ENCODE measurements at regions not wholly inside any gene's neighbourhood (a gene's known extent, or its start where the extent isn't known, plus 50 kb on each side); places are given as distances from the start of the nearest gene placed in this dataset.

GRCh38 chr11:114925591-114925990, 247.3 kb downstream of the NXPE2 start:
- ChIA-PET POLR2A (ENCODE audit: low non-redundant PET) (no interaction called here), CTCF (no interaction called here)
- no peak for TF ChIP-seq CTCF (conservative IDR thresholded peaks at IDR 0.05; ENCODE audit: low read depth)
- no peak overlapping the region for H3K27ac ChIP-seq
- DNase-seq (ENCODE audit: low spot score), result no peak

- no peak for TF ChIP-seq CTCF (conservative IDR thresholded peaks at IDR 0.05; ENCODE audit: low read depth)
- ChIA-PET POLR2A (ENCODE audit: low non-redundant PET) (no interaction called here), CTCF (no interaction called here)
- no peak overlapping the region for H3K27ac ChIP-seq
- no peak for DNase-seq (ENCODE audit: low spot score)
These were observed 250.0 kb downstream of the NXPE2 start for GRCh38 chr11:114928260-114928870.

GRCh38 chr11:114929351-114930000, 251.1 kb downstream of the NXPE2 start:
- ChIA-PET CTCF (no interaction called here), POLR2A (ENCODE audit: low non-redundant PET) (no interaction called here)
- TF ChIP-seq CTCF (conservative IDR thresholded peaks at IDR 0.05; ENCODE audit: low read depth), result no peak
- no peak overlapping the region for H3K27ac ChIP-seq
- no peak for DNase-seq (ENCODE audit: low spot score)

GRCh38 chr11:114938799-114939198, 260.5 kb downstream of the NXPE2 start:
- DNase-seq (ENCODE audit: low spot score), result no peak
- CTCF ChIA-PET, result no interaction called here
- POLR2A ChIA-PET (ENCODE audit: low non-redundant PET), result no interaction called here
- TF ChIP-seq CTCF (conservative IDR thresholded peaks at IDR 0.05; ENCODE audit: low read depth), result no peak
- no peak overlapping the region for H3K27ac ChIP-seq

GRCh38 chr11:114942207-114942606, 263.9 kb downstream of the NXPE2 start:
- ChIA-PET POLR2A (ENCODE audit: low non-redundant PET) (no interaction called here), CTCF (interaction anchor here (0.6 kb wide), 1 partner anchor 101 kb away, joined by 3 read pairs; no protein-coding TSS in a partner anchor)
- TF ChIP-seq CTCF (conservative IDR thresholded peaks at IDR 0.05; ENCODE audit: low read depth), result no peak
- no peak overlapping the region for H3K27ac ChIP-seq
- no peak for DNase-seq (ENCODE audit: low spot score)

GRCh38 chr11:114949614-114950351, 271.5 kb downstream of the NXPE2 start:
- ChIA-PET CTCF (interaction anchor here (0.5 to 0.6 kb wide), 2 partner anchors 32 to 57 kb away, joined by 4 to 9 read pairs; no protein-coding TSS in a partner anchor), POLR2A (ENCODE audit: low non-redundant PET) (no interaction called here)
- H3K27ac ChIP-seq, result no peak overlapping the region
- TF ChIP-seq CTCF (conservative IDR thresholded peaks at IDR 0.05; ENCODE audit: low read depth), result no peak
- DNase-seq (ENCODE audit: low spot score), result no peak
